Kidney (tissue), 13 donors: ENCODE measurements at regions not wholly inside any gene's neighbourhood (a gene's known extent, or its start where the extent isn't known, plus 50 kb on each side); places are given as distances from the start of the nearest gene placed in this dataset.

Experiments used
- DNase-seq, 5 donors: peaks; one replicate each; pipeline ENCODE4 v3.0.0-alpha.2; 2013 to 2020
- FAIRE-seq: peaks from 2 replicates; lab custom pipeline; 2012; peaks lifted over from hg19 to GRCh38; lab: Jason Lieb, UNC
- H3K27ac ChIP-seq, 2 donors: one replicate each; pipeline ENCODE4 v1.7.0; 2013; ENCODE audit warnings: low read depth in 2 of 2, low read length in 2 of 2, inconsistent platforms in 1 of 2
- H3K27me3 ChIP-seq: one replicate; pipeline ENCODE4 v1.7.1; 2013; ENCODE audit warnings: low read length, inconsistent platforms; ENCODE audit not compliant: control insufficient read depth, insufficient read depth
- H3K36me3 ChIP-seq, 3 donors: one replicate each; pipeline versions ENCODE4 v1.7.0 to v1.7.1; 2013; ENCODE audit warnings: low read length in 3 of 3, control low read depth in 1 of 3, inconsistent platforms in 1 of 3; ENCODE audit not compliant: insufficient read depth in 3 of 3, control insufficient read depth in 2 of 3
- H3K4me1 ChIP-seq, 3 donors: one replicate each; pipeline versions ENCODE4 v1.7.0 to v1.7.1; 2013; ENCODE audit warnings: low read length in 3 of 3, inconsistent platforms in 1 of 3, low read depth in 1 of 3; ENCODE audit not compliant: control insufficient read depth in 2 of 3, insufficient read depth in 2 of 3
- H3K4me3 ChIP-seq, 3 donors: one replicate each; pipeline versions ENCODE4 v1.7.0 to v1.8.1; 2013; ENCODE audit warnings: low read length in 3 of 3, control low read depth in 1 of 3, inconsistent platforms in 1 of 3
- H3K9ac ChIP-seq, 3 donors: one replicate each; pipeline versions ENCODE4 v1.7.0 to v1.7.1; 2013; ENCODE audit warnings: low read length in 3 of 3, control low read depth in 1 of 3, inconsistent platforms in 1 of 3
- H3K9me3 ChIP-seq, 3 donors: one replicate each; pipeline versions ENCODE4 v1.7.0 to v1.7.1; 2013; ENCODE audit warnings: low read length in 3 of 3, control low read depth in 1 of 3, inconsistent platforms in 1 of 3; ENCODE audit not compliant: control insufficient read depth in 2 of 3, insufficient read depth in 1 of 3
- CTCF ChIP-seq: IDR thresholded peaks from 3 replicates; pipeline ENCODE4 v1.5.1; 2012; ENCODE audit warnings: mild to moderate bottlenecking, moderate library complexity, borderline replicate concordance; ENCODE audit not compliant: insufficient read depth; ENCODE audit errors: extremely low read depth
- intact Hi-C: fragments of 100-400 bp; cut with DNase I; formaldehyde crosslinking; loops from one replicate; pipeline ENCODE4 v1.11.1; 2022
- donor health status: control.
- donor health status: control.
- donor health status: control.
- donor health status: control.
- donor health status: control.
- donor health status: DM: yes; HTN: yes; CAD: no.
- donor health status: Normal renal cell carcinoma (clear cell type).

- Histone ChIP-seq H3K4me1 (no peaks in the 10 kb centered on the region), H3K4me3 (no peak overlapping the region), H3K9me3 (no peaks in the 10 kb centered on the region), H3K27me3 (no peaks in the 10 kb centered on the region), H3K27ac (no peak overlapping the region), H3K36me3 (no peaks in the 10 kb centered on the region), H3K9ac (no peak overlapping the region)
- intact Hi-C loops: no loop called here
- TF ChIP-seq CTCF: no peak
- FAIRE-seq (no peak), DNase-seq (peak in 1 of 5 donors; percentile 30)
Measured at GRCh38 chr10:47109906-47110305, 190.1 kb upstream of the GDF10 start.

GRCh38 chr10:47111329-47111862 lies 188.6 kb upstream of the GDF10 start:
- no peaks in the 10 kb centered on the region for H3K9me3 ChIP-seq
- intact Hi-C loops: no loop called here
- H3K4me3 ChIP-seq: no peak overlapping the region
- FAIRE-seq: no peak
- no peaks in the 10 kb centered on the region for H3K27me3 ChIP-seq
- H3K9ac ChIP-seq: no peak overlapping the region
- H3K27ac ChIP-seq: no peak overlapping the region
- no peaks in the 10 kb centered on the region for H3K36me3 ChIP-seq
- no peak for TF ChIP-seq CTCF
- H3K4me1 ChIP-seq: no peaks in the 10 kb centered on the region
- DNase-seq: no peak

- no peak for TF ChIP-seq CTCF
- FAIRE-seq: no peak
- H3K36me3 ChIP-seq: no peaks in the 10 kb centered on the region
- no peak overlapping the region for H3K4me3 ChIP-seq
- no peaks in the 10 kb centered on the region for H3K9me3 ChIP-seq
- no peak for DNase-seq
- no peaks in the 10 kb centered on the region for H3K27me3 ChIP-seq
- H3K27ac ChIP-seq: no peak overlapping the region
- H3K9ac ChIP-seq: no peak overlapping the region
- intact Hi-C loops: no loop called here
- no peaks in the 10 kb centered on the region for H3K4me1 ChIP-seq
Measured at GRCh38 chr10:47112612-47113011, 187.4 kb upstream of the GDF10 start.

GRCh38 chr10:47113907-47114500 lies 186.0 kb upstream of the GDF10 start:
- Histone ChIP-seq H3K36me3 (no peaks in the 10 kb centered on the region), H3K9me3 (no peaks in the 10 kb centered on the region), H3K27ac (no peak overlapping the region), H3K9ac (no peak overlapping the region), H3K27me3 (no peaks in the 10 kb centered on the region), H3K4me1 (no peaks in the 10 kb centered on the region), H3K4me3 (no peak overlapping the region)
- no peak for FAIRE-seq
- no peak for TF ChIP-seq CTCF
- intact Hi-C loops: no loop called here
- no peak for DNase-seq
